Keratinocyte (primary cell): ENCODE measurements at regions not wholly inside any gene's neighbourhood (a gene's known extent, or its start where the extent isn't known, plus 50 kb on each side); places are given as distances from the start of the nearest gene placed in this dataset.

ENCODE experiments used
- DNase-seq: peaks from one replicate; pipeline ENCODE4 v3.0.0-alpha.2; 2011; ENCODE audit warnings: low read depth, missing footprints, low spot score
- FAIRE-seq: peaks from 2 replicates; lab custom pipeline; 2011; peaks lifted over from hg19 to GRCh38; lab: Jason Lieb, UNC
- H2AFZ ChIP-seq: 2 replicates; pipeline ENCODE4 v1.6.0; 2012; ENCODE audit warnings: low read length, control low read depth, inconsistent platforms; ENCODE audit not compliant: control insufficient read depth
- H3K27ac ChIP-seq: 2 replicates; pipeline ENCODE4 v1.5.1; 2011; ENCODE audit warnings: low read length; ENCODE audit not compliant: control insufficient read depth, insufficient read depth
- H3K27me3 ChIP-seq: 3 replicates; pipeline ENCODE4 v1.6.0; 2011; ENCODE audit warnings: low read length; ENCODE audit not compliant: control insufficient read depth, insufficient read depth; ENCODE audit errors: extremely low read depth
- H3K36me3 ChIP-seq, 2 experiments: 2 replicates in 1 of 2; 3 replicates in 1 of 2; pipeline ENCODE4 v1.5.1; 2011; ENCODE audit warnings: low read length in 2 of 2, mild to moderate bottlenecking in 1 of 2; ENCODE audit not compliant: control insufficient read depth in 2 of 2, insufficient read depth in 2 of 2; ENCODE audit errors: extremely low read depth in 1 of 2
- H3K4me1 ChIP-seq: 3 replicates; pipeline ENCODE4 v1.5.1; 2011; ENCODE audit warnings: low read length; ENCODE audit not compliant: control insufficient read depth, insufficient read depth; ENCODE audit errors: extremely low read depth
- H3K4me2 ChIP-seq: 3 replicates; pipeline ENCODE4 v1.6.0; 2011; ENCODE audit warnings: low read depth, low read length; ENCODE audit not compliant: control insufficient read depth, insufficient read depth; ENCODE audit errors: extremely low read depth
- H3K4me3 ChIP-seq, 3 experiments: fragments of 200-600 bp in 1 of 3; sonication (generic) in 1 of 3; 2 replicates in 2 of 3; 3 replicates in 1 of 3; pipeline ENCODE4 v1.5.1; 2011 to 2016; ENCODE audit warnings: low read length in 3 of 3, mild to moderate bottlenecking in 3 of 3, control low read depth in 2 of 3, inconsistent platforms in 1 of 3, low read depth in 1 of 3, mixed read lengths in 1 of 3, mixed run types in 1 of 3, moderate library complexity in 1 of 3; ENCODE audit not compliant: control insufficient read depth in 2 of 3, insufficient read depth in 2 of 3; ENCODE audit errors: extremely low read depth in 1 of 3
- H3K79me2 ChIP-seq: 2 replicates; pipeline ENCODE4 v1.6.0; 2012; ENCODE audit warnings: low read length; ENCODE audit not compliant: control insufficient read depth, insufficient read depth
- H3K9ac ChIP-seq: 3 replicates; pipeline ENCODE4 v1.6.0; 2011; ENCODE audit warnings: low read length; ENCODE audit not compliant: control insufficient read depth, insufficient read depth; ENCODE audit errors: extremely low read depth
- H3K9me1 ChIP-seq: 3 replicates; pipeline ENCODE4 v1.6.0; 2011; ENCODE audit warnings: low read length; ENCODE audit not compliant: control insufficient read depth, insufficient read depth; ENCODE audit errors: extremely low read depth
- H3K9me3 ChIP-seq: 2 replicates; pipeline ENCODE4 v1.5.1; 2012; ENCODE audit warnings: low read depth, low read length; ENCODE audit not compliant: control insufficient read depth
- H4K20me1 ChIP-seq: 3 replicates; pipeline ENCODE4 v1.6.0; 2011; ENCODE audit warnings: low read length; ENCODE audit not compliant: control insufficient read depth, insufficient read depth; ENCODE audit errors: extremely low read depth
- CTCF ChIP-seq, 3 experiments: IDR thresholded peaks in 1 of 3; conservative IDR thresholded peaks in 1 of 3; optimal IDR thresholded peaks in 1 of 3; 2 replicates in 2 of 3; 3 replicates in 1 of 3; pipeline versions ENCODE3 to v1.5.1; 2011; ENCODE audit warnings: low read length in 3 of 3, mild to moderate bottlenecking in 3 of 3, moderate library complexity in 2 of 3, control low read depth in 1 of 3, inconsistent platforms in 1 of 3; ENCODE audit not compliant: insufficient read depth in 2 of 3; ENCODE audit errors: extremely low read depth in 1 of 3
- EZH2 ChIP-seq: IDR thresholded peaks from one replicate; pipeline ENCODE4 v1.6.1; 2012; ENCODE audit warnings: inconsistent platforms, mild to moderate bottlenecking, low read length, moderate library complexity
- dilution Hi-C: fragments of 300-500 bp; cut with MboI; formaldehyde crosslinking; loops from one replicate; pipeline ENCODE4 v1.7.0; 2020; ENCODE audit warnings: low sequenced_read_pairs; ENCODE audit not compliant: extremely low pct_ligation_motif_present

- FAIRE-seq (no peak), DNase-seq (no peak)
- no peaks in the 10 kb centered on the region for H3K79me2 ChIP-seq
- H3K4me1 ChIP-seq = no peaks in the 10 kb centered on the region
- H3K9me3 ChIP-seq = no peaks in the 10 kb centered on the region
- H3K4me2 ChIP-seq = no peak overlapping the region
- H3K27ac ChIP-seq = no peak overlapping the region
- H3K27me3 ChIP-seq = no peaks in the 10 kb centered on the region
- no peaks in the 10 kb centered on the region for H3K9me1 ChIP-seq
- no peak for TF ChIP-seq CTCF (optimal IDR thresholded peaks at IDR 0.05 in 1 of 3, IDR thresholded peaks at IDR 0.05 in 1 of 3, conservative IDR thresholded peaks at IDR 0.05 in 1 of 3; ENCODE audit: extremely low read depth in 1 of 3, insufficient read depth in 2 of 3, low read length in 3 of 3)
- TF ChIP-seq EZH2 = no peak
- no peaks in the 10 kb centered on the region for H3K36me3 ChIP-seq
- H3K9ac ChIP-seq = no peak overlapping the region
- H4K20me1 ChIP-seq = no peaks in the 10 kb centered on the region
- H3K4me3 ChIP-seq = no peak overlapping the region
- no peak overlapping the region for H2AFZ ChIP-seq
- dilution Hi-C loops = no loop called here
Measured at GRCh38 chr2:215493376-215493775, 57.5 kb upstream of the FN1 start.

- DNase-seq (no peak), FAIRE-seq (no peak)
- Histone ChIP-seq H2AFZ (no peak overlapping the region), H3K4me1 (peaks cover 13% of the 10 kb centered on the region), H3K4me3 (no peak overlapping the region), H3K9ac (no peak overlapping the region), H3K27me3 (no peaks in the 10 kb centered on the region), H3K79me2 (no peaks in the 10 kb centered on the region), H3K9me3 (no peaks in the 10 kb centered on the region), H3K9me1 (no peaks in the 10 kb centered on the region), H3K36me3 (no peaks in the 10 kb centered on the region), H3K27ac (no peak overlapping the region), H4K20me1 (no peaks in the 10 kb centered on the region), H3K4me2 (no peak overlapping the region)
- dilution Hi-C loops = no loop called here
- TF ChIP-seq CTCF (optimal IDR thresholded peaks at IDR 0.05 in 1 of 3, IDR thresholded peaks at IDR 0.05 in 1 of 3, conservative IDR thresholded peaks at IDR 0.05 in 1 of 3; ENCODE audit: extremely low read depth in 1 of 3, insufficient read depth in 2 of 3, low read length in 3 of 3) = peak in 1 of 3 experiments; percentile 25
- TF ChIP-seq EZH2 = no peak
Measured at GRCh38 chr2:215489288-215489848, 53.5 kb upstream of the FN1 start.
